Kidney tubule cell (primary cell): ENCODE measurements at regions not wholly inside any gene's neighbourhood (a gene's known extent, or its start where the extent isn't known, plus 50 kb on each side); places are given as distances from the start of the nearest gene placed in this dataset.
"Not testable (repeated sequence)": the region's sequence is repeated elsewhere in the genome, so short reads cannot be mapped to it uniquely, and the experiment has no call there.

Experiments
- DNase-seq: peaks from one replicate; pipeline ENCODE4 v3.0.0-alpha.2; 2018; ENCODE audit warnings: low spot score

DNA sequence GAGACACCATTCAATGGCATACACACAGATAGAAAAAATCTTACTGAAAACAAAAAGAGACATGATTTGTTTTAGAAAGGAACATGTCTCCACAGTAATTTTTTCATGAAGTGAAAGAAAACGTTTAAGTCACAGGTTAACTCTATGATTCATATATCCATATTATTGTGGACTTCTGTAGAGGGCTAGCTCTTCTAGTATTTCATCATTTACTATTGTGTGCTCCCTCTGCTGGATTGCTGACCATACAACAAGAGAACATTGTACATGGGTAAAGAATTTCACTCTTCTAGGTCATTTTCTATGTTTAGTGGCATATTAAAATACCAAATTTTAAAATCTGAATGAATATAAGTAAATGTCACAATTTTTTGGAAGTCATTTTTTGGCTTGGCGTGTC is 91.8 kb upstream of the POU3F4 start:
- DNase-seq = peak; percentile 33

DNA sequence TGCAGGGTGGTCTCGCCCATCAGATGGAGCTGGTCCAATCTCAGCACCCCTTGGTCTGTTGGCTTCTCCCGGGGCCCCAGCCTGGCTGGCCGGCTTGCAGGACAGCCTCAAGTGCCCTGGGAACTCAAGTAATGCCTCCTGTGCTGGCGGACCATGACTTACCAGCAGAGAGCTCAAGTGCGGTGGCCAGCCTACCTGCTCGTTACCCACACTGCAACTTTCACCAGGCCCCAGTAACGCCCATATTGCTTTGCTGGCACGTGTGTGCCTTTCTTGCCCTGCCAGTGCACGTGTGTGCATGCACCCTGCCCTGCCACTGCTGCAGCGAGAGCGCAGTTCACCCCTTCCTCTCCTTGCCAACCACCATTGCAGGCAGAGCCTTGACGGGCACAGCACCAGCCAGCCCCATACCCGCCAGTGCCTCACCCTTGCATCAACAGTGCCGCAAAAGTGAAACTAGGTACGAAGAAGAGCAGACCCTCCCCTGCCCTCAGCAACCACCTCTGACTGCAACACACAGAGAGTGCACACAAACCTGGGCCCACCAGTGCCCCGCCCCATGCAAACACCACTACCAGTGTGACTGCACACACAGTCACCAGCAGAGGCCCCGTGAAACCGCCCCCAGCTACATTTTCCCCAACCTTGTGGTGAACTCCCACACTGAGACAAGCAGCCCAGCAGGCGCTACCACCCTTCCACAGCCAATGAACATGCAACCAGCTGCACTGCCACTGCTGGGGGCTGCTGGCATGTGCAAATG is 88.9 kb upstream of the POU3F4 start:
- DNase-seq = no peak

DNA sequence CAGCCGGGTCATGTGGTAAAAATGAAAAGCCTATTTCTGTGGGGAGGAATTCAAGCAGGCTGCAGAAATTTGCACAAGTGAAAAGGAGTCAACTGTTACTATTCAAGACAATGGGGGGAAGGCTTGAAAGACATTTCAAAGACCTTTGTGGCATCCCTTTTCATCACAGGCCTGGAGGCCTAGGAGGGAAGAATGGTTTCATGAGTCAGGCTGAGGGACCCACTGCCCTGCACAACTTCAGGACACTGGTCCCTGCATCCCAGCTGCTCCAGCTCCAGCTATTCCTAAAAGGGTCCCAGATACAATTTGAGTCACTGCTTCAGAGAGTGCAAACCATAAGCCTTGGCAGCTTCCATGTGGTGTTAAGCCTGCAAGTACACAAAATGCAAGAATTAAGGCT is 85.3 kb upstream of the POU3F4 start:
- no peak for DNase-seq

DNA sequence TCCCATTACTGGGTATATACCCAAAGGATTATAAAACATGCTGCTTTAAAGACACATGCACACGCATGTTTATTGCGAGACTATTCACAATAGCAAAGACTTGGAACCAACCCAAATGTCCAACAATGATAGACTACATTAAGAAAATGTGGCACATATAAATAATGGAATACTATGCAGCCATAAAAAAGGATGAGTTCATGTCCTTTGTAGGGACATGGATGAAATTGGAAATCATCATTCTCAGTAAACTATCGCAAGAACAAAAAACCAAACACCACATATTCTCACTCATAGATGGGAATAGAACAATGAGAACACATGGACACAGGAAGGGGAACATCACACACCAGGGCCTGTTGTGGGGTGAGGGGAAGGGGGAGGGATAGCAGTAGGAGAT is 65.5 kb upstream of the POU3F4 start:
- not testable (repeated sequence) for DNase-seq

DNA sequence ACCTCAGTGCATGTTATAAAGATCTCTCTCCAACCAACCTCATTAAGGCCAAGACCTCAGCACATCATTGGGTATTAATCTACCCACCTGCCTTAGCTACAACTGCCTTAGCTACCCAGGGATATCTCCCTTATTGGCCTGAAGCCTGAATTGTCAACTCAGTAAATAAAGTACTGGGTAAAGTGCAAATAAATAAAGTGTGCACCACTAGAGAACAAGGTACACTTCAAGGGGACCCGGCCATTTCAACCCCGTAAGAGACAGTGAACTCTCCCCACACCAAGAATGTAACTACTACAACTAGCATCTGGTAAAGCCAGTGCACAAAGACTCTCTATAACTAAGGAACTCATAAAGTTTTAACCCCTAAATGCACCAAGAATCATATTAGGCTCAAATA is 61.7 kb upstream of the POU3F4 start:
- no peak for DNase-seq
